ENCODE measurements at regions not wholly inside any gene's neighbourhood (a gene's known extent, or its start where the extent isn't known, plus 50 kb on each side); places are given as distances from the start of the nearest gene placed in this dataset.
"Not testable (repeated sequence)": the region's sequence is repeated elsewhere in the genome, so short reads cannot be mapped to it uniquely, and the experiment has no call there.

GRCh38 chr3:25184641-25185250 is 243.3 kb upstream of the RARB start:
- H3K27ac ChIP-seq, result no peak overlapping the region
- TF ChIP-seq CTCF (IDR thresholded peaks at IDR 0.05), result no peak
- TF ChIP-seq ZFX (IDR thresholded peaks at IDR 0.05; ENCODE audit: borderline replicate concordance), result no peak

- TF ChIP-seq ZFX (IDR thresholded peaks at IDR 0.05; ENCODE audit: borderline replicate concordance) (no peak), CTCF (IDR thresholded peaks at IDR 0.05) (no peak)
- no peak overlapping the region for H3K27ac ChIP-seq
Observed at GRCh38 chr3:25191673-25192072, 236.4 kb upstream of the RARB start.

- not testable (repeated sequence) for H3K27ac ChIP-seq
Observed at GRCh38 chr3:25199567-25199966, 228.5 kb upstream of the RARB start.

GRCh38 chr3:25212736-25213135 is 215.3 kb upstream of the RARB start:
- no peak overlapping the region for H3K27ac ChIP-seq
- TF ChIP-seq ZFX (IDR thresholded peaks at IDR 0.05; ENCODE audit: borderline replicate concordance), result no peak
- TF ChIP-seq CTCF (IDR thresholded peaks at IDR 0.05), result no peak

GRCh38 chr3:25214034-25214433 is 214.0 kb upstream of the RARB start:
- H3K27ac ChIP-seq, result no peak overlapping the region
- TF ChIP-seq CTCF (IDR thresholded peaks at IDR 0.05), result no peak
- TF ChIP-seq ZFX (IDR thresholded peaks at IDR 0.05; ENCODE audit: borderline replicate concordance), result no peak

- no peak for TF ChIP-seq ZFX (IDR thresholded peaks at IDR 0.05; ENCODE audit: borderline replicate concordance)
- no peak for TF ChIP-seq CTCF (IDR thresholded peaks at IDR 0.05)
- no peak overlapping the region for H3K27ac ChIP-seq
Observed at GRCh38 chr3:25218362-25218761, 209.7 kb upstream of the RARB start.

- H3K27ac ChIP-seq, result no peak overlapping the region
- TF ChIP-seq CTCF (IDR thresholded peaks at IDR 0.05), result no peak
- no peak for TF ChIP-seq ZFX (IDR thresholded peaks at IDR 0.05; ENCODE audit: borderline replicate concordance)
Observed at GRCh38 chr3:25226747-25227146, 201.3 kb upstream of the RARB start.

- H3K27ac ChIP-seq, result no peak overlapping the region
- no peak for TF ChIP-seq ZFX (IDR thresholded peaks at IDR 0.05; ENCODE audit: borderline replicate concordance)
- TF ChIP-seq CTCF (IDR thresholded peaks at IDR 0.05), result no peak
Observed at GRCh38 chr3:25229586-25229985, 198.5 kb upstream of the RARB start.
